Panc1 (cell line): ENCODE measurements at regions not wholly inside any gene's neighbourhood (a gene's known extent, or its start where the extent isn't known, plus 50 kb on each side); places are given as distances from the start of the nearest gene placed in this dataset.

Source experiments
- ATAC-seq: fragments of 200-7000 bp; cut with Tn5 transposase; 2 replicates; pipeline ENCODE4 v1.9.1; 2020; ENCODE audit warnings: mild to moderate bottlenecking, moderate library complexity
- BruUV-seq: library from RNA; stranded (reverse); fragments of 400-500 nt; replicated peaks from 2 replicates; lab custom pipeline; 2021; lab: Mats Ljungman, UMichigan
- CTCF ChIA-PET: fragments of 300-600 bp; sonication (Branson Sonifier 250); formaldehyde crosslinking; loops from one replicate; lab custom pipeline; 2022; ENCODE audit warnings: antibody characterized with exemption; lab: Charles Lee
- POLR2A ChIA-PET: fragments of 300-600 bp; sonication (Branson Sonifier 250); formaldehyde crosslinking; loops from one replicate; lab custom pipeline; 2022; ENCODE audit warnings: antibody characterized with exemption; lab: Charles Lee
- DNase-seq: peaks from one replicate; pipeline ENCODE4 v3.0.0-alpha.2; 2010; ENCODE audit warnings: low read depth, low spot score
- H3K27ac ChIP-seq: 2 replicates; pipeline ENCODE4 v1.5.1; 2011; ENCODE audit warnings: mild to moderate bottlenecking, low read length, inconsistent platforms
- H3K27me3 ChIP-seq: fragments of 200-500 bp; sonication (Bioruptor generic); 2 replicates; pipeline ENCODE4 v1.6.0; 2014; ENCODE audit warnings: low read length, inconsistent platforms; ENCODE audit not compliant: control insufficient read depth, insufficient read depth
- H3K36me3 ChIP-seq: fragments of 200-500 bp; sonication (Bioruptor generic); 2 replicates; pipeline ENCODE4 v1.5.1; 2014; ENCODE audit warnings: inconsistent platforms, mild to moderate bottlenecking, low read length, moderate library complexity; ENCODE audit not compliant: control insufficient read depth, insufficient read depth
- H3K4me1 ChIP-seq: 2 replicates; pipeline ENCODE4 v1.5.1; 2011; ENCODE audit warnings: inconsistent platforms, mild to moderate bottlenecking, low read length, moderate library complexity; ENCODE audit not compliant: control insufficient read depth, insufficient read depth
- H3K4me3 ChIP-seq, 2 experiments: 2 replicates each; pipeline ENCODE4 v1.5.1; 2011 to 2012; ENCODE audit warnings: low read depth in 2 of 2, low read length in 2 of 2, mild to moderate bottlenecking in 2 of 2, inconsistent platforms in 1 of 2, moderate library complexity in 1 of 2
- H3K9me3 ChIP-seq: fragments of 200-500 bp; sonication (Bioruptor generic); 2 replicates; pipeline ENCODE4 v1.5.1; 2014; ENCODE audit warnings: low read depth, mild to moderate bottlenecking, inconsistent platforms, low read length, moderate library complexity; ENCODE audit not compliant: control insufficient read depth, insufficient read depth
- POLR2AphosphoS5 ChIP-seq: IDR thresholded peaks from 2 replicates; pipeline ENCODE4 v1.6.1; 2012; ENCODE audit warnings: mild to moderate bottlenecking, low read depth, low read length, moderate library complexity
- SIN3A ChIP-seq: IDR thresholded peaks from 2 replicates; pipeline ENCODE4 v1.6.1; 2012; ENCODE audit warnings: low read depth, mild to moderate bottlenecking, low read length, moderate library complexity, borderline replicate concordance; ENCODE audit not compliant: insufficient read depth
- TCF7L2 ChIP-seq: IDR thresholded peaks from 2 replicates; pipeline ENCODE4 v1.6.1; 2011; ENCODE audit warnings: mild to moderate bottlenecking, low read depth, low read length, inconsistent platforms
- in situ Hi-C: cut with HindIII; loops from 2 replicates; pipeline ENCODE4 v1.10.0; 2016; ENCODE audit warnings: low sequenced_read_pairs, low pct_unique_long_range_greater_than_20kb
- intact Hi-C: fragments of 100-400 bp; cut with micrococcal nuclease; formaldehyde crosslinking; loops from one replicate; pipeline ENCODE4 v1.10.0; 2022; ENCODE audit not compliant: unreplicated experiment
- TF ChIP-seq, protein P1 (sequence below): fragments of 450-650 bp; IDR thresholded peaks from 2 replicates; pipeline ENCODE4 v1.5.1; 2017; ENCODE audit warnings: mild to moderate bottlenecking
- TF ChIP-seq, protein P2 (sequence below), 2 experiments: IDR thresholded peaks; 2 replicates each; pipeline ENCODE4 v1.6.1; 2011 to 2012; ENCODE audit warnings: low read depth in 2 of 2, control low read depth in 1 of 2, low read length in 1 of 2, mild to moderate bottlenecking in 1 of 2, moderate library complexity in 1 of 2; ENCODE audit not compliant: insufficient read depth in 1 of 2

DNA sequence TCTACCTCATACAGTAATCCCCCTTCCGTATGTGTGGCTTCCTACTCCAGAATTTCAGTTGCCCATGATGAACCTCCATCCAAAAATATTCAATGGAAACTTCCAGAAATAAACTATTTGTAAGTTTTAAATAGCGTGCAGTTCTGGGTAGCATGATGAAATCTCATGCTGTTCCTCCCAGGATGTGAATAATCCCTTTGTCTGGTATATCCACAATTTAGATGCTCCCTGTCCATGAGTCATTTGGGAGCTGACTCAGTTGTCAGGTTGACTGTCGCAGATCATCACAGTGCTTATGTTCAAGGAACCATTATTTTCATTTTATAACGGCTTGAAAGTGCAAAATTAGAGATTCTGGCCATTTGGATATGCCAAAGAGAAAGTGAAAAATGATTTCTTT, 290.1 kb upstream of the CDH9 start:
- in situ Hi-C loops, result no loop called here
- ChIA-PET CTCF (no interaction called here), POLR2A (interaction anchor here (0.6 kb wide), 1 partner anchor 287 kb away, joined by 3 read pairs; no protein-coding TSS in a partner anchor)
- Histone ChIP-seq H3K4me3 (no peak overlapping the region), H3K27ac (no peak overlapping the region), H3K4me1 (no peaks in the 10 kb centered on the region), H3K36me3 (no peaks in the 10 kb centered on the region), H3K27me3 (no peaks in the 10 kb centered on the region), H3K9me3 (no peaks in the 10 kb centered on the region)
- no peak for DNase-seq
- no TSS peak for BruUV-seq
- no peak for ATAC-seq
- no peak for TF ChIP-seq TCF7L2
- TF ChIP-seq, protein P1, sequence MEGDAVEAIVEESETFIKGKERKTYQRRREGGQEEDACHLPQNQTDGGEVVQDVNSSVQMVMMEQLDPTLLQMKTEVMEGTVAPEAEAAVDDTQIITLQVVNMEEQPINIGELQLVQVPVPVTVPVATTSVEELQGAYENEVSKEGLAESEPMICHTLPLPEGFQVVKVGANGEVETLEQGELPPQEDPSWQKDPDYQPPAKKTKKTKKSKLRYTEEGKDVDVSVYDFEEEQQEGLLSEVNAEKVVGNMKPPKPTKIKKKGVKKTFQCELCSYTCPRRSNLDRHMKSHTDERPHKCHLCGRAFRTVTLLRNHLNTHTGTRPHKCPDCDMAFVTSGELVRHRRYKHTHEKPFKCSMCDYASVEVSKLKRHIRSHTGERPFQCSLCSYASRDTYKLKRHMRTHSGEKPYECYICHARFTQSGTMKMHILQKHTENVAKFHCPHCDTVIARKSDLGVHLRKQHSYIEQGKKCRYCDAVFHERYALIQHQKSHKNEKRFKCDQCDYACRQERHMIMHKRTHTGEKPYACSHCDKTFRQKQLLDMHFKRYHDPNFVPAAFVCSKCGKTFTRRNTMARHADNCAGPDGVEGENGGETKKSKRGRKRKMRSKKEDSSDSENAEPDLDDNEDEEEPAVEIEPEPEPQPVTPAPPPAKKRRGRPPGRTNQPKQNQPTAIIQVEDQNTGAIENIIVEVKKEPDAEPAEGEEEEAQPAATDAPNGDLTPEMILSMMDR, result no peak
- TF ChIP-seq, protein P2, sequence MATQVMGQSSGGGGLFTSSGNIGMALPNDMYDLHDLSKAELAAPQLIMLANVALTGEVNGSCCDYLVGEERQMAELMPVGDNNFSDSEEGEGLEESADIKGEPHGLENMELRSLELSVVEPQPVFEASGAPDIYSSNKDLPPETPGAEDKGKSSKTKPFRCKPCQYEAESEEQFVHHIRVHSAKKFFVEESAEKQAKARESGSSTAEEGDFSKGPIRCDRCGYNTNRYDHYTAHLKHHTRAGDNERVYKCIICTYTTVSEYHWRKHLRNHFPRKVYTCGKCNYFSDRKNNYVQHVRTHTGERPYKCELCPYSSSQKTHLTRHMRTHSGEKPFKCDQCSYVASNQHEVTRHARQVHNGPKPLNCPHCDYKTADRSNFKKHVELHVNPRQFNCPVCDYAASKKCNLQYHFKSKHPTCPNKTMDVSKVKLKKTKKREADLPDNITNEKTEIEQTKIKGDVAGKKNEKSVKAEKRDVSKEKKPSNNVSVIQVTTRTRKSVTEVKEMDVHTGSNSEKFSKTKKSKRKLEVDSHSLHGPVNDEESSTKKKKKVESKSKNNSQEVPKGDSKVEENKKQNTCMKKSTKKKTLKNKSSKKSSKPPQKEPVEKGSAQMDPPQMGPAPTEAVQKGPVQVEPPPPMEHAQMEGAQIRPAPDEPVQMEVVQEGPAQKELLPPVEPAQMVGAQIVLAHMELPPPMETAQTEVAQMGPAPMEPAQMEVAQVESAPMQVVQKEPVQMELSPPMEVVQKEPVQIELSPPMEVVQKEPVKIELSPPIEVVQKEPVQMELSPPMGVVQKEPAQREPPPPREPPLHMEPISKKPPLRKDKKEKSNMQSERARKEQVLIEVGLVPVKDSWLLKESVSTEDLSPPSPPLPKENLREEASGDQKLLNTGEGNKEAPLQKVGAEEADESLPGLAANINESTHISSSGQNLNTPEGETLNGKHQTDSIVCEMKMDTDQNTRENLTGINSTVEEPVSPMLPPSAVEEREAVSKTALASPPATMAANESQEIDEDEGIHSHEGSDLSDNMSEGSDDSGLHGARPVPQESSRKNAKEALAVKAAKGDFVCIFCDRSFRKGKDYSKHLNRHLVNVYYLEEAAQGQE (IDR thresholded peaks at IDR 0.05; ENCODE audit: insufficient read depth in 1 of 2, low read depth in 2 of 2, low read length in 1 of 2), result no peak
- TF ChIP-seq SIN3A, result no peak
- no peak for TF ChIP-seq POLR2AphosphoS5
- intact Hi-C loops, result no loop called here

DNA sequence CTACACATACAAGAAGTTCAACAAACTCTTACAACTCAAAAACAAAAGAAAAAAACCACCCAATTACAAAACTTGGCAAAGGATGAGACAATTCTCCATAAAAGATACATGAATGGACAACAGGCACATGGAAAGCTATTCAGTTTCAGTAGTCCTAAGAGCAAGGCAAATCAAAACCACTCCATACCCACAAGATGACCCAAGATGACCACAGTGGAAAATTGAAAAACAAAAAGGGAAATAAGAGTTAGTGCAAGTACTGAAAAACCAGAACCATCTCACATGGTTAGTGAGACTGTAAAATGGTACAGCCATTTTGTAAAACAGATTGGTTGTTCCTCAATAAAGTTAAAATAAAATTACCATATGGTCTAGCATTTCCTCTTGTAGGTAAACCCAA, 287.1 kb upstream of the CDH9 start:
- Histone ChIP-seq H3K27me3 (no peaks in the 10 kb centered on the region), H3K9me3 (no peaks in the 10 kb centered on the region), H3K4me1 (no peaks in the 10 kb centered on the region), H3K4me3 (no peak overlapping the region), H3K27ac (no peak overlapping the region), H3K36me3 (no peaks in the 10 kb centered on the region)
- BruUV-seq, result no TSS peak
- ChIA-PET CTCF (no interaction called here), POLR2A (no interaction called here)
- no peak for TF ChIP-seq SIN3A
- TF ChIP-seq, protein P1, result no peak
- no peak for TF ChIP-seq POLR2AphosphoS5
- ATAC-seq (no peak), DNase-seq (no peak)
- intact Hi-C loops, result no loop called here
- in situ Hi-C loops, result no loop called here
